ENCODE measurements at regions not wholly inside any gene's neighbourhood (a gene's known extent, or its start where the extent isn't known, plus 50 kb on each side); places are given as distances from the start of the nearest gene placed in this dataset.

DNA sequence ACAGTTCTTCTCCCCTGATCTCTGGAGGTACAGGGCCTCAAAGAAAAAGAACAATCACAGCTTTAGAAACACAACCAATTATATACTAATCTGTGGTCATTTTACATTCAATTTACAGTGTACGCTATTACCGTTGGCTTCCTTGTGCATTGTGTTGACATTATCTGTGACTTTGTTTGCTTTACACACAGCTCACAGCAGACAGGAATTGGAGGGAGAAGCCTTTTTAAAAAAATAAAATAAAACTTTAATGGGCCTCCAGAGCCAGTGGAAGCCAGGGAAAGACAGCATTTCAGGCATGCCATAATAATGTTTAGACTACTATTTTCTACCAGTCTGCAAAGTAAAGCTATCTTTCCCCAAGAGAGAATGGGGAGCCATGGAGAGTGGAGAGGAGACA, 179.0 kb upstream of the ADO start:
- TF ChIP-seq, protein P1, sequence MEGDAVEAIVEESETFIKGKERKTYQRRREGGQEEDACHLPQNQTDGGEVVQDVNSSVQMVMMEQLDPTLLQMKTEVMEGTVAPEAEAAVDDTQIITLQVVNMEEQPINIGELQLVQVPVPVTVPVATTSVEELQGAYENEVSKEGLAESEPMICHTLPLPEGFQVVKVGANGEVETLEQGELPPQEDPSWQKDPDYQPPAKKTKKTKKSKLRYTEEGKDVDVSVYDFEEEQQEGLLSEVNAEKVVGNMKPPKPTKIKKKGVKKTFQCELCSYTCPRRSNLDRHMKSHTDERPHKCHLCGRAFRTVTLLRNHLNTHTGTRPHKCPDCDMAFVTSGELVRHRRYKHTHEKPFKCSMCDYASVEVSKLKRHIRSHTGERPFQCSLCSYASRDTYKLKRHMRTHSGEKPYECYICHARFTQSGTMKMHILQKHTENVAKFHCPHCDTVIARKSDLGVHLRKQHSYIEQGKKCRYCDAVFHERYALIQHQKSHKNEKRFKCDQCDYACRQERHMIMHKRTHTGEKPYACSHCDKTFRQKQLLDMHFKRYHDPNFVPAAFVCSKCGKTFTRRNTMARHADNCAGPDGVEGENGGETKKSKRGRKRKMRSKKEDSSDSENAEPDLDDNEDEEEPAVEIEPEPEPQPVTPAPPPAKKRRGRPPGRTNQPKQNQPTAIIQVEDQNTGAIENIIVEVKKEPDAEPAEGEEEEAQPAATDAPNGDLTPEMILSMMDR (IDR thresholded peaks at IDR 0.05; ENCODE audit: low read depth, low read length), result no peak
- H3K4me3 ChIP-seq (ENCODE audit: low read depth, low read length), result no peak overlapping the region

DNA sequence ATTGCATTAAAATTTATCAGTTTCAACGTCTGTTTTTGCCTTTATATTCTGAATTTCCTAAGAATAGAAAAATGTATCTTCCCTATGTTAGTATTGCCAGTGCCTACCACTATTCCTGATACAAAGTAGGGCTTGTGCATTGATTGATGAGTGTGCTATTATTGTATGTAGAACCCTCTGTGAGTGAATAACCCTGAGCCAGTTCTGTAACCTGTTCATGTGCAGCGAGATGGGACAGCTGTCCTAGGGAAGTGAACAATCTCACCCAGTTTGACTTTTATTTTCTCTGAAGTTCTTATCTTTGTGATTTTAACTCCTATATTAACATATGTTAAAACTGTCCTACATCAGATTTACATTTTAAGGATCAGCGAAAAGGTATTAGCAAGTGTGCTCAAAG, 178.4 kb upstream of the ADO start:
- TF ChIP-seq, protein P1 (IDR thresholded peaks at IDR 0.05; ENCODE audit: low read depth, low read length), result no peak
- no peak overlapping the region for H3K4me3 ChIP-seq (ENCODE audit: low read depth, low read length)

DNA sequence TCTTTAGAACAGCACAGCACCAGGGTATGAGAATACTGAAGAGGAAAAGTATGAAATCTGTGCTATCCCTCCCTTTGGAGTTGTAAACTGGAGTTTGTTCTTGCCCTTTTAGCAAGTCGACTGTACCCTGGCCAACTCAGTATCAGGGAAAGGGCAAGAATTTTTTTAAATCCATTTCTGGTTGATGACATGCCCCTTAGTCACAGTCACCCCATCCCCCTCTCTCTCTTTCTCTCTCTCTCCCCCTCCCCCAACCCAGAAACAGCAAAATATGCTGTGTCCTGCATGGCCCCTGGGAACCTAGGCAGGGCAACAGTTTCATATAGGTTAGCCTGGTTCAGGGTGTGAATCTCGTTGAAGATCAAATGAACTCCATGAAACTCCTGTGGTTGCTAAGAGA, 177.7 kb upstream of the ADO start:
- TF ChIP-seq, protein P1 (IDR thresholded peaks at IDR 0.05; ENCODE audit: low read depth, low read length), result no peak
- no peak overlapping the region for H3K4me3 ChIP-seq (ENCODE audit: low read depth, low read length)

DNA sequence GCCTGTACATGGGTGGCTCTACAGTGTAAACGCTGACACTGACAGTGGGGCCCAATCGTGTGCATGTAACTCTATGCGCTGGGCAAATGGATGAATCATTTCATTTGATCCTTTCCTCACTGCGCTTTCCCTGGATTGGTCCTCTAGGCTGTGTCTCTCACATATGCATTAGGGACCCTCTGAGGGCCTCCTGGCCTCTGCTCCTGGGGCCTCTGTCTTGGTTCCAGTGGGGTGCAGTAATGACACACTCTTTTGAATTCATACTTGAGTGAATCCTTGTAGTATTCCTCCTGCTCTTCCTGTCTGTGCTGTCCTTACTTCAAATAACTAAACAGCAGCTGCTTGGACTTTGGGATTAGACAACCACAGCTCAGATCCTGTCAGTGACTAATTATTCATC, 176.5 kb upstream of the ADO start:
- H3K4me3 ChIP-seq (ENCODE audit: low read depth, low read length), result no peak overlapping the region
- TF ChIP-seq, protein P1 (IDR thresholded peaks at IDR 0.05; ENCODE audit: low read depth, low read length), result no peak

DNA sequence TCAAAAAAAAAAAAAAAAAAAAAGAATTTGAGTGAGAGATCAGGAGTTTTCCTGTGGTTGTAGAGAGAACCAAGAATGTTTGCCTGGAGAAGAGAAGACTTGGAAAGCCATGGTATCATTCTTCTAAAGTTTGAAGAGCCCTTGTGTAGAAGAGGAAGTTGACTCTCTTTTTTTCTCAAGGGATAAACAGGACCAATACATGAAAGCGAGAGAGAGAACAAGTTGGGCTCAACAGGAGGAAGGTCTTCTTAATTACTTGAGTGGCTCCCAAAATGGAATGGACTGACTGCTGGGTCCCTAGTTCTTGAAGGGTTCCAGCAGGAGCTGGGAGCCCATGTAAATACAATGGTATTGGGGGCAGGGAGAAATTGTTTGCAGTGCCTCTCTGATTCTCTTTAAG, 173.3 kb upstream of the ADO start:
- TF ChIP-seq, protein P1 (IDR thresholded peaks at IDR 0.05; ENCODE audit: low read depth, low read length), result no peak
- H3K4me3 ChIP-seq (ENCODE audit: low read depth, low read length), result no peak overlapping the region

DNA sequence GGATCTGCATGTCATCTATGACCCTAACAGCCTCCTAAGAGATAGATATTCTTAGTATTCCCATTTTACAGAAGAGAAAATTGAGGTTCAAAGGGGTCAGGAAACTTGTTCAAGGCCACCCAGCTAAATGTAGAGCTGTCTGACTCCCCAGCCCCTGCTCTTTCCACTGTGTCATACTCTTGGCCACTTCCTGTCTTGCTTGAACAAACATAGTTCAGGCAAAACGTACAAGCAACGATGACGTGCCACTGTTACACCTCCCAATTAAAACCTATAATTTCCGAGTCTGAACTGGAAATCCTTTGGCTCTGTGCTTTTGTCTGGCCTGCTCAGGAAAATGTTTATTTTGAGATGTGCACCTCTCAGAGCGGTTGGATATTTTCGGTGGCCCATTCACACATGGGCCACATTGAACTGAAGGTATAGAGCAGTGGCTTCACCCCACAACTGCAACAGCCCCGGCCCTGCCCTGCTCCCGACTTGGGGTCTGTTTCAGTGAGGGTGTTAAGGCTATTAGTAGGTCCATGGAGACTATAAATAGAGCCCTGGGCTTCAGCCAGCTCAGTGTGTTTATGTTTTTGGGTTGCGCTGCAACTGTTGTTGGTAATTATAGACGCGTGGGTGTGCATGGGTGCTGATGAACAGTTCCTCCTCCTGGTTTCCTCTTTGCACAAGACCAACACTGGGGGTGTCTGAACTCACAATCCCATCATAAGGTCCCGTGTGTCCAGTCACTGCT, 172.3 kb upstream of the ADO start:
- no peak overlapping the region for H3K4me3 ChIP-seq (ENCODE audit: low read depth, low read length)
- TF ChIP-seq, protein P1 (IDR thresholded peaks at IDR 0.05; ENCODE audit: low read depth, low read length), result no peak

DNA sequence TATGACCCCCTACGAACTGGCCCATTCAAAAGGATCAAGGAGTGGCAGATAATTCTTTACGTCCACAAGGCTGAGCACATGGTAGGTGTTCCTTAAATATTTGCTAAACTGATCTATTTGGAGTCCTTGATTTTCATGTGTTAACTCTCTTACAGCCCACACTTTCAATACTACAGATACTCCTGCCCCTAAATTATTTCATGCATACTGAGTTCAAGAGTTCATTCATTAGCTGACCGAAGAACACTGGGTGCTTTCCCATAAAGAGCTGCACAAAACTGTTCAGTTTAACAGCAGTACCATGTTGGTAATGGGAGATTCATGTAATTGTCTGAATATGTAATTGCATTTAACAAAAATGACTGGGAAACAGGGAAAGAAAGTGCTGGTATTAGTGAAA, 170.5 kb upstream of the ADO start:
- TF ChIP-seq, protein P1 (IDR thresholded peaks at IDR 0.05; ENCODE audit: low read depth, low read length), result no peak
- no peak overlapping the region for H3K4me3 ChIP-seq (ENCODE audit: low read depth, low read length)

Measured in WI38 (cell line).